ENCODE measurements at regions not wholly inside any gene's neighbourhood (a gene's known extent, or its start where the extent isn't known, plus 50 kb on each side); places are given as distances from the start of the nearest gene placed in this dataset.

DNA sequence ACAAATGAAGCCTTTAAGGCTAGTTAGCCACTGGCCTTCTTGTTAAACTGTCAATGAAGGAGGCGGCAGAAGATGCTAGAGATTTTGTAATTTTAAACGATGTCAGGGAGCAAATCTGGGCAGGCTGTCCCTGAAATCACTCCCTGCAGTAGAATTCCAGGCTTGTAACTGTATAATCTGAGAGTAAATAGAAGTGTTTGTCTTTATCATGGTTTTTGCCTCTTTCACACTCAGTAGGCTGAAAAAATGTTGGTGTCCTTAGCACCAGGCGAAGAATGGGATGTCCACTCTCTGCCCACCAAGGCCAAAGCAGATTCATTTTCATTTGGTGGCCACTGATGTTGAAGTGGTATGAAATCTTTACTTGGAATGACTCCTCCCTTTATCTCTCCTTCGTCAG, 136.9 kb upstream of the THSD7B start:
- TF ChIP-seq EP300 (IDR thresholded peaks at IDR 0.05) (no peak), CTCF (IDR thresholded peaks at IDR 0.05) (no peak)

Measured in A549 (cell line).